Spleen (tissue), 11 donors: ENCODE measurements at regions not wholly inside any gene's neighbourhood (a gene's known extent, or its start where the extent isn't known, plus 50 kb on each side); places are given as distances from the start of the nearest gene placed in this dataset.
"Not testable (repeated sequence)": the region's sequence is repeated elsewhere in the genome, so short reads cannot be mapped to it uniquely, and the experiment has no call there.

Experiments
- DNase-seq: peaks from one replicate; pipeline ENCODE4 v3.0.0-alpha.2; 2020
- H3K27ac ChIP-seq, 8 donors: fragments of 200-600 bp; sonication (generic) in 7 of 8; 1 replicate in 4 of 8; 2 replicates in 4 of 8; pipeline versions ENCODE4 v1.5.0 to v1.8.0; 2016 to 2021; ENCODE audit warnings: inconsistent platforms in 4 of 8, mild to moderate bottlenecking in 4 of 8, moderate library complexity in 1 of 8
- H3K27me3 ChIP-seq, 7 donors: fragments of 200-600 bp; sonication (generic) in 6 of 7; replicated peaks in 1 of 7; 1 replicate in 4 of 7; 2 replicates in 3 of 7; pipeline versions ENCODE4 v1.5.0 to v1.8.0; 2016 to 2021; ENCODE audit warnings: inconsistent platforms in 3 of 7, mild to moderate bottlenecking in 1 of 7
- H3K36me3 ChIP-seq, 6 donors: fragments of 200-600 bp; sonication (generic) in 5 of 6; 1 replicate in 4 of 6; 2 replicates in 2 of 6; pipeline versions ENCODE4 v1.5.0 to v1.8.0; 2016 to 2021; ENCODE audit warnings: inconsistent platforms in 2 of 6
- H3K4me1 ChIP-seq, 6 donors: fragments of 200-600 bp; sonication (generic) in 5 of 6; 1 replicate in 3 of 6; 2 replicates in 3 of 6; pipeline versions ENCODE4 v1.5.0 to v1.8.0; 2016 to 2021; ENCODE audit warnings: inconsistent platforms in 3 of 6
- H3K4me3 ChIP-seq, 8 donors: fragments of 200-600 bp; sonication (generic) in 7 of 8; 1 replicate in 4 of 8; 2 replicates in 4 of 8; pipeline versions ENCODE4 v1.5.0 to v1.8.0; 2016 to 2021; ENCODE audit warnings: inconsistent platforms in 4 of 8, mild to moderate bottlenecking in 4 of 8, moderate library complexity in 2 of 8
- H3K9me3 ChIP-seq, 8 donors: fragments of 200-600 bp; sonication (generic) in 7 of 8; 1 replicate in 4 of 8; 2 replicates in 4 of 8; pipeline versions ENCODE4 v1.5.0 to v1.8.0; 2016 to 2021; ENCODE audit warnings: inconsistent platforms in 4 of 8
- POLR2A ChIP-seq, 3 donors: fragments of 450-650 bp; IDR thresholded peaks; one replicate each; pipeline ENCODE4 v1.5.1; 2017; ENCODE audit warnings: antibody characterized with exemption in 3 of 3, mild to moderate bottlenecking in 1 of 3
- POLR2AphosphoS5 ChIP-seq, 3 donors: sonication (generic); formaldehyde crosslinking; IDR thresholded peaks; one replicate each; pipeline ENCODE4 v1.5.1; 2017; ENCODE audit warnings: antibody characterized with exemption in 3 of 3
- WGBS, 5 donors: extraction: QIAGEN DNeasy Blood & Tissue Kit in 3 of 5; methylation state at CpG; one replicate each; pipeline versions ENCODE4 v1.1.5 to v1.1.7; 2013 to 2018; 5-methylcytosine and 5-hydroxymethylcytosine counted together
- intact Hi-C: fragments of 100-400 bp; cut with DNase I; formaldehyde crosslinking; loops from one replicate; pipeline ENCODE4 v1.15.0; 2023; ENCODE audit warnings: low total_unique reads
- TF ChIP-seq, protein P1 (sequence below), 11 experiments: fragments of 200-600 bp in 7 of 11; fragments of 450-650 bp in 4 of 11; sonication (generic) in 4 of 11; IDR thresholded peaks in 8 of 11; conservative IDR thresholded peaks in 3 of 11; 1 replicate in 7 of 11; 2 replicates in 4 of 11; pipeline versions ENCODE4 v1.4.0 to v1.8.0; 2016 to 2021; ENCODE audit warnings: antibody characterized with exemption in 11 of 11, inconsistent platforms in 4 of 11, mild to moderate bottlenecking in 1 of 11
- donor health status: healthy with polysubstance abuse.
- donor health status: DM: no; HTN: no; CAD: no; lungs with moderate emphysema.
- donor health status: DM: no; HTN: no; CAD: no.
- donor health status: Bipolar disorder and iron deficiency.
- donor health status: healthy.
- donor health status: DM: no; HTN: no; CAD: no.
- donor health status: DM: yes; HTN: yes; CAD: no.

DNA sequence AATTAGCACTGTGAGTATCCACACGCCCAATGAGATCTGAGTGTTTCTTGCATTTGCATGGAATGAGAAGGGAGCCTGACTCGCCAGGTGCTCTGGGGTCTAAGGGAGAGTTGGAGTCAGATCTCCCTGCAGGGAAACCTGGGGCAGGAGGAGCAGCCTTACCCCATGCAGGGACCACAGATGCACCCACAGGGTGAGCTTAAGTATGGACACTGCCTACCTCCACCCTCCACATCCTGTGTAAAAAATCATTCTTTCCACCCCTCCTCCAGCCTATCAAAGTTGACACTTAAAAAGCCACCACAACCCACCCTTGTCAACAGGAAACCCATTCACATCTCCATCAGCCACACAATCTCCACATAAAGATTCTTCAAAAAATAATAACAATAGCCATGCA lies 67.0 kb upstream of the IGLL5 start:
- Histone ChIP-seq H3K27ac (peak overlapping the region; percentile 52 to 87 (median 66)), H3K27me3 (no peaks in the 10 kb centered on the region), H3K9me3 (no peaks in the 10 kb centered on the region), H3K36me3 (no peaks in the 10 kb centered on the region), H3K4me3 (peak overlapping the region in 1 of 8 donors; percentile 24), H3K4me1 (peaks cover 11 to 82% (median 57%) of the 10 kb centered on the region in 6 donors)
- 46 to 79% (median 73%) methylated on average over 2 of the region's 2 CpGs for WGBS, 5 donors
- DNase-seq: peak; percentile 74
- TF ChIP-seq POLR2AphosphoS5 (IDR thresholded peaks at IDR 0.05) (no peak), POLR2A (IDR thresholded peaks at IDR 0.05) (no peak)
- TF ChIP-seq, protein P1, sequence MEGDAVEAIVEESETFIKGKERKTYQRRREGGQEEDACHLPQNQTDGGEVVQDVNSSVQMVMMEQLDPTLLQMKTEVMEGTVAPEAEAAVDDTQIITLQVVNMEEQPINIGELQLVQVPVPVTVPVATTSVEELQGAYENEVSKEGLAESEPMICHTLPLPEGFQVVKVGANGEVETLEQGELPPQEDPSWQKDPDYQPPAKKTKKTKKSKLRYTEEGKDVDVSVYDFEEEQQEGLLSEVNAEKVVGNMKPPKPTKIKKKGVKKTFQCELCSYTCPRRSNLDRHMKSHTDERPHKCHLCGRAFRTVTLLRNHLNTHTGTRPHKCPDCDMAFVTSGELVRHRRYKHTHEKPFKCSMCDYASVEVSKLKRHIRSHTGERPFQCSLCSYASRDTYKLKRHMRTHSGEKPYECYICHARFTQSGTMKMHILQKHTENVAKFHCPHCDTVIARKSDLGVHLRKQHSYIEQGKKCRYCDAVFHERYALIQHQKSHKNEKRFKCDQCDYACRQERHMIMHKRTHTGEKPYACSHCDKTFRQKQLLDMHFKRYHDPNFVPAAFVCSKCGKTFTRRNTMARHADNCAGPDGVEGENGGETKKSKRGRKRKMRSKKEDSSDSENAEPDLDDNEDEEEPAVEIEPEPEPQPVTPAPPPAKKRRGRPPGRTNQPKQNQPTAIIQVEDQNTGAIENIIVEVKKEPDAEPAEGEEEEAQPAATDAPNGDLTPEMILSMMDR (IDR thresholded peaks at IDR 0.05 in 8 of 11, conservative IDR thresholded peaks at IDR 0.05 in 3 of 11): no peak
- intact Hi-C loops: no loop called here

DNA sequence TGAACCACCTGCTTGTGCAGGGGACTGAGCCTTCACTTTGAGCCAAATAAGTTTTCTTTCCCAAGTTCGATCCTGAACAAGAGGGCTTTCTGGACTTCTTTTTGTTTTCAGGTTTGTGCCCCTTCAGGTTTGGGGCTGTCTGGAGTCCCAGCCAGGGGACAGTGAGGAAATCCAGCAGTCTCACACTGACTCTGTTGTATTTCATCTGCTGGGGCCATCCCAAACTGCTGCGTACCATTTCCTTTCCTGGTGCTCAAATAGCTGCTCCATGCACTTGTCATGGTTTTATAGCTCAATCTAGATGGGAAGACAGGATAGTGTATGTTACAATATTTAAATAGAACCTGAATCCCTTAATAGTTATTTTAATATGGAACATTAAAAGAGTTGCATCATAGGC lies 66.3 kb upstream of the IGLL5 start:
- 70 to 92% (median 83%) methylated on average over 2 of the region's 2 CpGs for WGBS, 5 donors
- no peak for TF ChIP-seq POLR2A (IDR thresholded peaks at IDR 0.05)
- TF ChIP-seq POLR2AphosphoS5 (IDR thresholded peaks at IDR 0.05): no peak
- TF ChIP-seq, protein P1 (IDR thresholded peaks at IDR 0.05 in 8 of 11, conservative IDR thresholded peaks at IDR 0.05 in 3 of 11): no peak
- no peaks in the 10 kb centered on the region for H3K27me3 ChIP-seq
- H3K4me1 ChIP-seq: peaks cover 11 to 74% (median 52%) of the 10 kb centered on the region in 6 donors
- peak overlapping the region in 7 of 8 donors; percentile 15 to 85 (median 69) for H3K27ac ChIP-seq
- no peak for DNase-seq
- no peak overlapping the region for H3K4me3 ChIP-seq
- no peaks in the 10 kb centered on the region for H3K9me3 ChIP-seq
- intact Hi-C loops: no loop called here
- no peaks in the 10 kb centered on the region for H3K36me3 ChIP-seq

DNA sequence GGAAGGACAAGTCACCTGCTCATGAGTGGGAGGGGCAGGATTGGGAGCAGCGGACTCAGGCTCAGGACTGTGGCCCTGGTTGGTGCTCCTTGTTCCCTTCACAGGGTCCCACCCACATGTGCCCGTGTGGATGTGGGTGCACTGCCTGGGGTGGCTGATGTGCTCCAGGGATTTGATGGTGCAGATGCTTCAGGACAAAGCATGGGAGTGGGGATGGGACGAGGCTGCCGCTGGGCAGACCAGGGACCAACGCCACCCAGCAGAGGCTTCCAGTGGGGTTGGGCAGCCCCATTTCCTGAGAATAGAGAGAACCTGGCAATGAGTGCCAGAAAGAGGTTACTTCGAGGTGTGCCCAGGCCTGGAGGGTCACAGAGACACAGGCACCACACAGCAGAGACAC lies 65.5 kb upstream of the IGLL5 start:
- intact Hi-C loops: no loop called here
- peak; percentile 64 for DNase-seq
- Histone ChIP-seq H3K36me3 (no peaks in the 10 kb centered on the region), H3K27ac (peak overlapping the region; percentile 49 to 85 (median 63)), H3K27me3 (no peaks in the 10 kb centered on the region), H3K9me3 (no peaks in the 10 kb centered on the region), H3K4me3 (no peak overlapping the region), H3K4me1 (peaks cover 11 to 67% (median 52%) of the 10 kb centered on the region in 6 donors)
- 74 to 94% (median 82%) methylated on average over 6 of the region's 6 CpGs for WGBS, 5 donors
- no peak for TF ChIP-seq POLR2A (IDR thresholded peaks at IDR 0.05)
- no peak for TF ChIP-seq POLR2AphosphoS5 (IDR thresholded peaks at IDR 0.05)
- TF ChIP-seq, protein P1 (IDR thresholded peaks at IDR 0.05 in 8 of 11, conservative IDR thresholded peaks at IDR 0.05 in 3 of 11): no peak

DNA sequence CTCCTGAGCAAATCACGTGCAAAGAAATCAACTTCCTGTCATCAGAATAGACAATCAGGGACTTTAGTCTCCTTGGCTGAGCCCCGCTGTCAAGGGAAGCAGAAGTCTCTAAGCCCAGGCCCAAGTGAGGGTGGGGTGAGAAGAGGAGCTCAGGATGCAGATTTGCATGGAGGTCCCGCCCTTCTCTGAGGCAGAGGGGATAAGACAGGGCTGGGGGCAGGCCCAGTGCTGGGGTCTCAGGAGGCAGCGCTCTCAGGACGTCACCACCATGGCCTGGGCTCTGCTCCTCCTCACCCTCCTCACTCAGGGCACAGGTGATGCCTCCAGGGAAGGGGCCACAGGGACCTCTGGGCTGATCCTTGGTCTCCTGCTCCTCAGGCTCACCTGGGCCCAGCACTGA lies 65.1 kb upstream of the IGLL5 start:
- DNase-seq: peak; percentile 78
- H3K27ac ChIP-seq: peak overlapping the region in 7 of 8 donors; percentile 55 to 85 (median 69)
- TF ChIP-seq POLR2AphosphoS5 (IDR thresholded peaks at IDR 0.05): peak in 1 of 3 donors; percentile 14
- peaks cover 11 to 63% (median 51%) of the 10 kb centered on the region in 6 donors for H3K4me1 ChIP-seq
- intact Hi-C loops, H3K9me3 ChIP-seq, H3K4me3 ChIP-seq, H3K27me3 ChIP-seq, H3K36me3 ChIP-seq: not testable (repeated sequence)
- WGBS, 5 donors: 40 to 56% (median 49%) methylated on average over 4 to 5 of the region's 5 CpGs
